ENCODE measurements at regions not wholly inside any gene's neighbourhood (a gene's known extent, or its start where the extent isn't known, plus 50 kb on each side); places are given as distances from the start of the nearest gene placed in this dataset.
A peak's percentile ranks its signal among the peaks of the same experiment; 100 is the strongest.
"Not testable (repeated sequence)": the region's sequence is repeated elsewhere in the genome, so short reads cannot be mapped to it uniquely, and the experiment has no call there.

DNA sequence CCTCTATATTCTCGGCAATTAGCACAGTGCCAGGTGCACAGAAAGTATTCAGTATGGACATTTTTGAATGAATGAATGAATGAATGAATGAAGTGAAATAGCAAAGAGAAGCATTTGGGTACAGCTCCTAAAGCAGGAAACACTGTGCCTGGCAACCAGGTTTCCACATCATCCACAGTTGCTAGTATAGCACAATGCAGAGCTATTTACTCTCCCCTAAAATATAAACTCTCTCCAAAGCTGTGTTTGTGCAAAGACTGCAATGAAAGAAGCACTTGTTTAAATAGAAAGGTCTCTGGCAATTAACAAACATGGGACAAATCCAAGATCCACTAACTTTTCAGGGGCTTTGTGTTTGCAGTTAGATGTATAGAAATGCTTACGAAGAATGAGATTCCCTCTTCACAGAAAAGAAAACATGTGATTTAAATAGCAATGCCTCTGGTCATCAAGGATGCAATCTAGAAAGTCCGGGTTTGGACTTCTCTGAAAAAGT, 103.0 kb upstream of the OPCML start:
- no peak for DNase-seq

DNA sequence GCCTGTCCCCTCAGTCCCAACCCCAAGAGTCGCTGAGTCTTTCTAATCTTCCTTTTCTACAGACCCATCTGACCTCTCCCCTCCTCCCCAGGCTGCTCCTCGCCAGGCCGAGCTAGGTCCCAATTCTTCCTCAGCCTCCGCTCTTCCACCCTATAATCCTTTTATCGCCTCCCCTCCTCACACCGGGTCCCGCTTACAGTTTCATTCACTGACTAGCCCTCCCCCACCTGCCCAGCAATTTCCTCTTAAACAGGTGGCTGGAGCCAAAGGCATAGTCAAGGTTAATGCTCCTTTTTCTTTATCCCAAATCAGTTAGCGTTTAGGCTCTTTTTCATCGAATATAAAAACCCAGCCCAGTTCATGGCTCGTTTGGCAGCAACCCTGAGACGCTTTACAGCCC, 96.1 kb upstream of the OPCML start:
- not testable (repeated sequence) for DNase-seq

DNA sequence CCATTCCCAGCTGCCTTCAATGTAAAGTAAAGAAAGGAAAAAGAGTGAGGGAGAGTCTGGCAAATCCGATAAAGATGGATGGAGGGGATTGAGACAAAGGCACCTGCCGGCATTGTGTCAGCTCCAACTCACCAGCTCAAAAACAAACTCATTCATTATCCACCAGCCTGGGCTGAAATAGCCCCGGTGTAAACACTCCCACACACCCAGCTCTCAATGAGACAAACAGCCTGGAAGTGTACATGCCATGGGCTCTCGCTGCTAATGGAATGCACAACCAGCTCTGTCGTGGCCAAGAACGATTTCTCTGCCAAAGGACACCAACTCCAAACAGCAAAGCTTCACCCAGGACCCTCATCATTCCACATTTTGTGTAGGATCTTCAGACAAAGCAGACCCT, 89.3 kb upstream of the OPCML start:
- no peak for DNase-seq

DNA sequence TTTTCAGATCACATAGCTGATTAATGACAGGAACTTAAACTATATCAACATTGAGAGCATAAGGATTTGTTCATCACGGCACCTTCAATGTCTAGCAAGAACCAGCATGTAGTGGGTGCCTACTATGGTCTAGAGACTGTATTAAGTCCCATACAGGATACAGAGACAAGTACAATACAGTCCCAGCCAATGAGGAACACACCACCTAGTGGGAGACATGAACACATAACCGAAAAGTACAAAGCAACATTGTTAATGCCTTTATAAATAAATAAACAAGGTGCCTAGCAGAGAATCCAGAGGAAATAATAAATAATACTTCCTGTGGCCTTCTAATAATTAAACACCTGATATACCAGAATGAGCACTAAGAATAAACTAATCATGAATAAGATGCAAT, 87.7 kb upstream of the OPCML start:
- peak; percentile 6 for DNase-seq

DNA sequence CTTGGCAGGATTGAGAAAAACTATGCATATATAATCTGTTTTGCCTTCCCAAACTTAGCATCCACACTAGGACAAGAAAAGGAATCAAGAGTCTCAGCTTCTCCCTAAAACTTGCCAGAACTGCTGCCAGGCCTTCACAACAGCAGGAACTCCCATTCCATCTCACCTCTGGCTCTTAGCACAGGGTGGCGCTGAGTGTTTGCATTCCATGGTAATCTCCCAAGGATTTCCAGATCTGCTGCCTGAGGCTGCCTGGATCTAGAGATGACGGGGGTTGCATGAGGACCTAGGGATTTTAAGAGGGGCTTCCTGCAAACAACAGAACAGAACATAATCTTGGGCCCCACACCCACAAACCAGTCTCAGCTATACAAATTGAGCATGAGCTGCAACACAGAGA, 87.1 kb upstream of the OPCML start:
- no peak for DNase-seq

DNA sequence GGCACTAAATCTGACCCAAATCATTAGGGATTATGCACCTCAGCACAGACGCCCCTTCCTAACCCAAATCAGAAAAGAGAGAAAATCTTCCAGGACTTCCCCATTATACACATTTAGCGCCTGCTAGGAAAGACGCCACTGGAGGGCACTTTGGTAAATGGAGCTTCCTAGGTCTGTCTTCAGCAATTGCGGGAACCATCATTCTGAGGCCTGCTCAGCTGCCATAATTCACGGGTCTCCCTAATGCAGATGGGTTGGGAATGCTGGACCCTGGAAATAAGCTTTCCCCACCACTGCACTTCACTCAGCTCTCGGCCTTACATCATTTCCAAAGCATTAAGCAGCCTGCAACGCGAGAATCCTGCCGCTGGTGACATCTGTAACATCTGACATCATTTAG, 86.2 kb upstream of the OPCML start:
- DNase-seq = no peak

DNA sequence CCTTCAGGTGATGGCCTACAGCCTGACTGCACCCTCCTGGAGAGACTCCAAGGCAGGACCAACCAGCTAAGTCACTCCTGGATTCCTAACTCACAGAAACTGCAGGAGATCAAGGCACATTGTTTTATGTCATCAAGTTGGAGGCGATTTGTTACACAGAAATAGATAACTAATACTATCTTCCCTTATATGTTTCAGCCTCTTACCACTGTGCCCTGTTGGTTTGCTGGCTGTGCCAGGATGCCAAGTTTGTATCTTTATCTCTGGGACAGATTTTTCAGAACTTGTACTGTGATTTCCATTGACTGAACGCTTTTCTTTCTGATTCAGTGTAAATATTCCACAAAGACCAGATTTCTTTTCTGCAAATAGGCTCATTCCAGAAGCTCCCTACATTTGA, 76.2 kb upstream of the OPCML start:
- no peak for DNase-seq

DNA sequence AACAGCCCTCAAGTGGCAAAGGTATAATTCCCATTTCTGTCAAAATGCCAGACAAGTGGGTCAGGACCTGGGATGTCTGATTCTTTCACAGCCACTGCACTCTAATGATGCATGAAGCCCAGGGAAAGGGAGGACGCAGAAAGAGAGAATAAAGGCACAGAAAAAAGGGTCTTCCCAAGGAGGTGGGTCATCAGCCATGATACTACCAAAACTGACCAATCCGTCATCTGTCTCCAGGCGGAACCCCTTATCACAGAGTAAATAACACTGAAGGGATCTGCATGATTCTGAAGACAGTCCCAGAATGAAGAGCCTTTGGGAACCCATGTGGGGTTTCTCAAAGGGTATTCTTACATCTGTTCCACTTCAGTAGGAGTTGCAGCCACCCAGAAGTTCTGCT, 73.8 kb upstream of the OPCML start:
- no peak for DNase-seq

DNA sequence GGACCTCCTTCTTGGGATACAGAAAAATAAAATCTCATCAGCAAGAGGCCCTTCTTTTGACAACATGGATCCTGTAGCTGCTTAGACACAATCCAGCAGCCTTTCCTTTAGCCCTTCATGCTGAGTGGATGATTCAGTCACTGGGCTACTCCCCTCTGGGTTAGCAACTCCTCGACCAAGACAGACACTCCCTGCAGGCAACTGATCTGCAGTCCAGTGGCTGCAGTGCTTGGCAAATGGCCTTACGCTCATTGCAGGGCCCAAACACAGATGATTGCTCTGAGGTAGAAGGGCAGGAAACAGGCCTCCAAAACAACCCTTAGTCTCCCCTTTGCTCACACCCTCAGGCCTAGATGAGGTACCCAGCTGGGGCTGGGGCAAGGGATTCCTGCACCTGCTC, 73.2 kb upstream of the OPCML start:
- DNase-seq = no peak

DNA sequence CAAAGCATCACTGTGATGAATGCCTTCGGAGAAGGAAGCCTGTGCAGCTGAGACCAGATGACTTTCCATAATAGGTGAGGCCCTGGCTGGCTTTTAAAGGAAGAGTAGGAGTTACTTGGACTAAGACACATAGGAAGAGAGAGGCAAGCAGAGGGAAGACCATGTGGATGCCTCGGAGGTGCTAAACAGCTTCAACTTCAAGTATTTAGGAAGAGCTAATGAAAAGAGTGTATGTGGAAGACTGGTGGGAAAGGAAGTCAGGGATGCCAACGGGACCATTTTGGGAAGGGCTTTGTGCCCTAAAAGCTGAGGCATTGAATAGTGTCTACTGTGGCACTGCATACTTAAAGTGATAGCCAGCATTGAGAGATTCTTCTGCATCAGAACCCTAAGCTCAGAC, 69.3 kb upstream of the OPCML start:
- DNase-seq = no peak

DNA sequence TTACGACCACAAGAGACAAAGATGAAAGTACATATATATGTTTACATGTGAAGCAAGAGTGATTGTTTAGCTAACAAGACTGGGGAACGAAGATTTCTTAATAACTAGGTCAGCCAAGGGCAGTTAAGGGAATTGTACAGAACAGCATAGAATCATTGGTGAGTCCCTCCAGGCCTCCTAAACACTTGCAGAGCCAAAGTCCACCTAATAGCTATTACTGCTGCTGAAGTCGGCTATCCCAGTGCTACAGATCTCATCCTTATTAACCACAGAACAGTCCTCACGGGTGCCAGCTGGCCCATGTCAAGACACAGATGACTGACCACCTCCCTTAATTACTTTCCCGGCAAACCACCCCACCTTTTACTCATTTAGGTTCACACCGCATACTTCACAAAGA, 68.5 kb upstream of the OPCML start:
- DNase-seq = no peak

DNA sequence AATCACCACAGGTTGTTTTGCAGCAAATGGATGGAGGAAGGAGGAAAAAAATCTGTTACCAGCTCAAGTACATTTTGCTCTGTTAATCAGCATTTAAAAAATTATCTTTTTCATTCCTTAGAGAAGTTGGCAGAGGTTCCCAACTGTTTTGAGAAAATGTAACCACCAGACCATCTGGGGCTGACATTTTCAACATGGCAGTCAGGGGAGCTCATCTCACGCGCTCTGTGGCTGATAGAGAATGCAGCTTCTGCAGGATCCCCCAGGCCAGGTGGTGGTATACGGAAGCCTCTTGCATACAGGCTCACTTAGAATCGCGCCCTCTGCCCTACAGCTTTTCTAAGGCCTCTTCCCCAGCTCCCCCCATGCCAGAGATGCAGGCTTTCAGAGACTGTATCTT, 68.0 kb upstream of the OPCML start:
- DNase-seq = no peak

DNA sequence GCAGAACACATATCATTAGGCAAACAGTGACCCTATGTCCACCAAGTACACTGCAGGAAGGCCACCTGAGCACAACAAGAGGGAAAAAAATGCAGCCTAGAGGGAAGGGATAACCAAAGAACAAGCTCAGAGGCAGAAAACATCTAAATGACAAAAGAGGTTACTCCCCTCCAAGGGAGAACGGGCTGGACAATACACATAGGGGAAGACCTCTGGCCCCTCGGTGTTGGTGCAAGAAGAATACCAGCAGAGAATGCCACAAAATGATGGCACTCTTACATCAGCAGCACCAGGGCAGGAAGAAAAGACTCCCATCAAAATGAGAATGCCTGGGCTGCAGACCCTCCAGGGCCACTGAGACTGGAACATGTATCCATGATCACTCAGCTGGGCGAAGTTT, 66.6 kb upstream of the OPCML start:
- DNase-seq = no peak

DNA sequence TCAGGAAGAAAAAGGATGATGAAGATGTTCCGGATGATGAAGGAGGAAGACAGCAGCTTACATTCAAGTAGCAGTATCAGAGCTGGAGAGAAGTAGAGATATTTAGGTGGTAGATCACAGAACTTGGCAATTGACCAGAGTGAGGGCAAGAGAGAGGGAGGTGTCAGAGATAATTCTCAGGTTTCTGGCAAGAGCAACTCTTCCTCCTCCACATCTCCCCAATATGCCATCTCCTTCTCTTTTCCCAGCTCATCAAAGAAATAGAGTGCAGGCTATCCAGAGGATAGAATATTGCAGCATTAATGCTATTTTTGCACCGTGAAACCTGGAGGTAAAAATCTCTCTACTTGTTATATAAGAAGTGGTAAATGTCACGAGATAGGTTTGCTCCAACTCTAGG, 64.9 kb upstream of the OPCML start:
- no peak for DNase-seq

DNA sequence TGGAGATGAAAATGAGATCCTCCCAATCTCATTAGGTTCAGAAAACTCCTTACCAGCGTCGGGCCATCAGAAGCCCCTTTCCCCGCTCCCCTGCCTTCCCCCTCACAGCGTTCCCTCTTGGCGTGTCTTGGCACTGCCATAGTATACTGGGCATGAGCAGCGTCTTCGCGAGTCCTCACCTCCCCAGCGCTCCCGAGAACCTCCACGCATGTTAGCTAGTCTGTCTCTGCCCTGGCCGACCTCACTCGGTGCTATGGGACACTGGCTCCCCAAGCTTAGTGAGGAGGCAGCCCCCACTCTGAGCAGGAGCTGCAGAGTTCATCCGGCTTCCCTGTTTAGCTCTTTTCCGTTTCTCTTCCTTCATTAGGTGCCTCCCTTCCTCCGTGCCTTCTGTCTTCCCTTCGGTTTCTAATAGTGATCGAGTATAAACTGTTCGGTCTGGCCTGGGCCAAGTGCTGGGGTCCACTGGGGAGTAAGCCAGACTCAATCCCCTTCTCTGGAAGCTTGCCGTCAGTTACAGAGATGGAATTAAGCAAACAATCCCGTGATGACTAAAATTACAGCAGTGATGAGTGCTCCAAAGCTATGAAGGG, 63.8 kb upstream of the OPCML start:
- no peak for DNase-seq

DNA sequence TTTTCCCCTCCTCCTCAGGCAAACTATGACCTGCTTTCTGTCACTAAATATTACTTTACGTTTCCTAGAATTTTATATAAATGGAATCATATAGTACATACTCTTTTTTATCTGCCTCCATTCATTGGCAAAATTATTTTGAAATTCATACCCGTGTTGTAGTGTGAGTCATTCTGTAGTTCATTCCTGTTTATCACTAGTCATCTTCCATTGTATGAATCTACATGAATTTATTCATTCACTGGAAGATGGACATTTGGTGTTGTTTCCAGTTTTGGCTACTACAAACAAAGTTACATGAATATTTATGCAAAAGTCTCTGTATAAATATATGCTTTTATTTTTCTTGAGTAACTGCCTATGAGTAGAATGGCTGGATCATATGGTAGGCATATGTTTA, 60.7 kb upstream of the OPCML start:
- no peak for DNase-seq

DNA sequence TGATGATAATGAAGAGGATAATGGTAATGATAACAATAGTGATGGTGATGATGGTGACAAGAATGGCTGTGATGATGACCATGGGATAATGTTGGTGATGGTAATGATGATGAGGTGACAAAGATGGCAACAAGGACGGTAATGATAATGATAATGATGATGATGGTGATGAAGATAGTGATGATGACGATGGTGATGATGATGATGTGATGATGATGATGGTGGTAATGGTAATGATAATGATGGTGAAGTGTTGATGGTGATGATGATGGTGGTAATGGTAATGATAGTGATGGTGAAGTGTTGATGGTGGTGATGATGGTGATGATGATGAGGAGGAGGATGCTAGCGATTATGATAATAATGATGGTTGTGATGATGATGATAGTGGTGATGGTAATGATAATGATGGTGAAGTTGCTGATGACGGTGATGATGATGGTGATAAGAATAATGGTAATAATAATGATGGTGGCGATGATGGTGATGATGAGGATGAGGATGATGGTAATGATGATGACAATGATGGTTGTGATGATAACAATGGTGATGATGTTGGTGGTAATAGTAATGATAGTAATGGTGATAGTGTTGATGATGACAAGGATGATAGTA, 54.7 kb upstream of the OPCML start:
- DNase-seq = no peak

DNA sequence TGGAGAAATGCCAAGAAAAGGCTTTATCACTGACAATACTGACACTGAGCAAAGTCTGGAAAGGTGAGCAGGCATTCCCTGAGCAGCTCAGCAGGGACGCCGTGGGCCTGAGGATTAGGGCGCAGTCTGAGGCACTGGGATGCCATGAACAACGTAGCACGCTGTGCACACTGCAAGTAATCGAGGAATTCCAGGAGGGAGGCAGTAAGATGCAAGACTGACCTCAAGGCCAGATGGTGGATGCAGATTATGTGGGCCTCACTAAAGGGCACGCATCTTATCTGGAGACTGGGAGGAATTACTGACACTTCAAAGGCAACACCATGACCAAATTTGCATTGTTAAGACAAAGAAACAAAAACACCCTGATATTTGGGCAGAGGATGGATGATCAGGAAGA, 50.4 kb upstream of the OPCML start:
- DNase-seq = no peak

DNA sequence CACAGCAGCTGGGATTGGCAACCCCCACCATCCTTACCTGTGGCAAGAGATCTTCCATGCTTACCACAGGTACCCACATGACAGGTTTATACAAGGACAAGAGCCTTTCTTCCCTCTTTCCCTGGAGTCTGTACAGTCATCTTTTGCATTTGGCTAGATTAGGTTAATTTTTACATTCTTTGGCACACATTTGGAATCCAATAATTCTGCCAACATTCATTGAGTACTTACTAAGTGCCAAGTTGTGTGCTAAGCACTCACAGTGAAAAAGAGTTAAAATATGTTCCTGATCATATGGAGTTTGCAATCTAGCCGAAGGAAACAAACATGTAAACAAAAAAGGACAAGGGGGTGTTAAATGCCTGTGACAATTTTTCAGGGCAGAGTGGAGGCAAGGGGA, 50.0 kb upstream of the OPCML start:
- no peak for DNase-seq

Data from hematopoietic multipotent progenitor cell treated with erythropoietin and hydrocortisone succinate and interleukin-3 and kit ligand, for 8 days (in vitro differentiated cells).